GM12873 (cell line): ENCODE measurements at regions not wholly inside any gene's neighbourhood (a gene's known extent, or its start where the extent isn't known, plus 50 kb on each side); places are given as distances from the start of the nearest gene placed in this dataset.

Experiments
- CTCF ChIP-seq: IDR thresholded peaks from 2 replicates; pipeline ENCODE4 v1.5.1; 2012; ENCODE audit warnings: low read depth, mild to moderate bottlenecking, moderate library complexity, low read length, control low read depth; ENCODE audit not compliant: insufficient read depth; ENCODE audit errors: missing control alignments

GRCh38 chr14:98915625-98916024 is 356.4 kb downstream of the BCL11B start:
- no peak for TF ChIP-seq CTCF

- no peak for TF ChIP-seq CTCF
Measured at GRCh38 chr14:98916036-98916435, 356.0 kb downstream of the BCL11B start.

- no peak for TF ChIP-seq CTCF
Measured at GRCh38 chr14:98916476-98916875, 355.5 kb downstream of the BCL11B start.

- no peak for TF ChIP-seq CTCF
Measured at GRCh38 chr14:98919434-98919833, 352.6 kb downstream of the BCL11B start.

GRCh38 chr14:98923596-98923995 is 348.4 kb downstream of the BCL11B start:
- no peak for TF ChIP-seq CTCF

- no peak for TF ChIP-seq CTCF
Measured at GRCh38 chr14:98924046-98924445, 348.0 kb downstream of the BCL11B start.

- TF ChIP-seq CTCF = no peak
Measured at GRCh38 chr14:98925354-98926040, 346.5 kb downstream of the BCL11B start.
